Osteoblast (primary cell): ENCODE measurements at regions not wholly inside any gene's neighbourhood (a gene's known extent, or its start where the extent isn't known, plus 50 kb on each side); places are given as distances from the start of the nearest gene placed in this dataset.

Experiments
- DNase-seq: peaks from one replicate; pipeline ENCODE4 v3.0.0; 2011; ENCODE audit warnings: low spot score, mixed read lengths; ENCODE audit not compliant: insufficient read length; ENCODE audit errors: missing footprints
- H2AFZ ChIP-seq: 2 replicates; pipeline ENCODE4 v1.6.0; 2011; ENCODE audit warnings: mild to moderate bottlenecking, low read length
- H3K27ac ChIP-seq: 2 replicates; pipeline ENCODE4 v1.5.1; 2011; ENCODE audit warnings: mild to moderate bottlenecking, low read depth, low read length, moderate library complexity
- H3K27me3 ChIP-seq: 2 replicates; pipeline ENCODE4 v1.6.0; 2012; ENCODE audit warnings: mild to moderate bottlenecking, control low read depth, inconsistent platforms, low read length, moderate library complexity; ENCODE audit not compliant: insufficient read depth
- H3K36me3 ChIP-seq: 2 replicates; pipeline ENCODE4 v1.5.1; 2011; ENCODE audit warnings: mild to moderate bottlenecking, low read length, control low read depth, moderate library complexity; ENCODE audit not compliant: insufficient read depth
- H3K4me1 ChIP-seq: 2 replicates; pipeline ENCODE4 v1.5.1; 2011; ENCODE audit warnings: mild to moderate bottlenecking, low read length, control low read depth, moderate library complexity; ENCODE audit not compliant: insufficient read depth
- H3K4me2 ChIP-seq: 2 replicates; pipeline ENCODE4 v1.6.0; 2011; ENCODE audit warnings: mild to moderate bottlenecking, low read length; ENCODE audit not compliant: insufficient read depth
- H3K4me3 ChIP-seq: fragments of 200-600 bp; sonication (generic); 3 replicates; pipeline ENCODE4 v1.5.1; 2012; ENCODE audit warnings: mild to moderate bottlenecking, low read length, inconsistent platforms; ENCODE audit not compliant: insufficient read depth
- H3K79me2 ChIP-seq: 2 replicates; pipeline ENCODE4 v1.6.0; 2012; ENCODE audit warnings: mild to moderate bottlenecking, low read length, control low read depth, inconsistent platforms; ENCODE audit not compliant: insufficient read depth
- H3K9me3 ChIP-seq: 2 replicates; pipeline ENCODE4 v1.5.1; 2011; ENCODE audit warnings: low read depth, low read length, control low read depth
- H4K20me1 ChIP-seq: 2 replicates; pipeline ENCODE4 v1.6.0; 2012; ENCODE audit warnings: mild to moderate bottlenecking, low read length, control low read depth; ENCODE audit not compliant: insufficient read depth
- CTCF ChIP-seq: IDR thresholded peaks from 2 replicates; pipeline ENCODE4 v1.5.1; 2011; ENCODE audit warnings: mild to moderate bottlenecking, low read depth, low read length, moderate library complexity; ENCODE audit errors: extremely low read depth

- no peak for DNase-seq
- no peak overlapping the region for H3K4me2 ChIP-seq
- TF ChIP-seq CTCF = no peak
- H3K4me1 ChIP-seq = peaks cover 18% of the 10 kb centered on the region
- no peaks in the 10 kb centered on the region for H3K79me2 ChIP-seq
- no peaks in the 10 kb centered on the region for H3K9me3 ChIP-seq
- H3K36me3 ChIP-seq = no peaks in the 10 kb centered on the region
- no peak overlapping the region for H3K27ac ChIP-seq
- no peak overlapping the region for H2AFZ ChIP-seq
- no peak overlapping the region for H3K4me3 ChIP-seq
- no peaks in the 10 kb centered on the region for H3K27me3 ChIP-seq
- H4K20me1 ChIP-seq = no peaks in the 10 kb centered on the region
Measured at GRCh38 chr1:181149326-181150125, 61.0 kb downstream of the IER5 start.

GRCh38 chr1:181150273-181150672, 61.8 kb downstream of the IER5 start:
- Histone ChIP-seq H3K4me2 (no peak overlapping the region), H3K4me3 (no peak overlapping the region), H3K27ac (no peak overlapping the region), H3K36me3 (no peaks in the 10 kb centered on the region), H2AFZ (no peak overlapping the region), H3K9me3 (no peaks in the 10 kb centered on the region), H3K4me1 (peaks cover 18% of the 10 kb centered on the region), H3K79me2 (no peaks in the 10 kb centered on the region), H4K20me1 (no peaks in the 10 kb centered on the region), H3K27me3 (no peaks in the 10 kb centered on the region)
- TF ChIP-seq CTCF = no peak
- DNase-seq = no peak

- Histone ChIP-seq H2AFZ (no peak overlapping the region), H4K20me1 (no peaks in the 10 kb centered on the region), H3K79me2 (no peaks in the 10 kb centered on the region), H3K27me3 (no peaks in the 10 kb centered on the region), H3K4me1 (peaks cover 18% of the 10 kb centered on the region), H3K9me3 (no peaks in the 10 kb centered on the region), H3K27ac (no peak overlapping the region), H3K4me3 (no peak overlapping the region), H3K4me2 (no peak overlapping the region), H3K36me3 (no peaks in the 10 kb centered on the region)
- no peak for DNase-seq
- TF ChIP-seq CTCF = no peak
Measured at GRCh38 chr1:181150842-181151241, 62.3 kb downstream of the IER5 start.

GRCh38 chr1:181151378-181152326, 63.2 kb downstream of the IER5 start:
- TF ChIP-seq CTCF = no peak
- no peaks in the 10 kb centered on the region for H3K36me3 ChIP-seq
- H3K27ac ChIP-seq = no peak overlapping the region
- H2AFZ ChIP-seq = no peak overlapping the region
- no peak for DNase-seq
- no peak overlapping the region for H3K4me2 ChIP-seq
- H4K20me1 ChIP-seq = no peaks in the 10 kb centered on the region
- H3K4me3 ChIP-seq = no peak overlapping the region
- no peaks in the 10 kb centered on the region for H3K79me2 ChIP-seq
- no peaks in the 10 kb centered on the region for H3K27me3 ChIP-seq
- no peaks in the 10 kb centered on the region for H3K9me3 ChIP-seq
- H3K4me1 ChIP-seq = peaks cover 18% of the 10 kb centered on the region
